Endothelial cell of umbilical vein (primary cell): ENCODE measurements at regions not wholly inside any gene's neighbourhood (a gene's known extent, or its start where the extent isn't known, plus 50 kb on each side); places are given as distances from the start of the nearest gene placed in this dataset.

Source experiments
- BruUV-seq: library from RNA; stranded (reverse); fragments of 400-500 nt; replicated peaks from 2 replicates; lab custom pipeline; 2021; lab: Mats Ljungman, UMichigan
- CTCF ChIA-PET: fragments of 300-600, 350-600 bp; sonication (Branson Sonifier 250); formaldehyde crosslinking; loops from one replicate; lab custom pipeline; 2021; ENCODE audit warnings: antibody characterized with exemption, inconsistent platforms; lab: Charles Lee
- POLR2A ChIA-PET: fragments of 300-600, 350-600 bp; sonication (Branson Sonifier 250); formaldehyde crosslinking; loops from one replicate; lab custom pipeline; 2021; ENCODE audit warnings: antibody characterized with exemption, inconsistent platforms; lab: Charles Lee
- DNase-seq: peaks from one replicate; pipeline ENCODE4 v3.0.0-alpha.2; 2011; ENCODE audit warnings: low read depth, low spot score
- FAIRE-seq: peaks from 2 replicates; lab custom pipeline; 2011; peaks lifted over from hg19 to GRCh38; lab: Jason Lieb, UNC
- H2AFZ ChIP-seq: 2 replicates; pipeline ENCODE4 v1.6.0; 2012; ENCODE audit warnings: low read depth, low read length, control low read depth, inconsistent platforms
- H3K27ac ChIP-seq: 2 replicates; pipeline ENCODE4 v1.5.1; 2011; ENCODE audit warnings: low read depth, mild to moderate bottlenecking, control low read depth, low read length, moderate library complexity; ENCODE audit not compliant: insufficient read depth
- H3K27me3 ChIP-seq, 2 experiments: 2 replicates each; pipeline versions ENCODE4 v1.6.0 to v1.6.1; 2011; ENCODE audit warnings: low read length in 2 of 2, mixed read lengths in 1 of 2; ENCODE audit not compliant: control insufficient read depth in 2 of 2, insufficient read depth in 2 of 2
- H3K36me3 ChIP-seq, 2 experiments: 2 replicates in 1 of 2; 3 replicates in 1 of 2; pipeline ENCODE4 v1.5.1; 2011; ENCODE audit warnings: low read length in 2 of 2, mild to moderate bottlenecking in 1 of 2, moderate library complexity in 1 of 2; ENCODE audit not compliant: control insufficient read depth in 2 of 2, insufficient read depth in 2 of 2; ENCODE audit errors: extremely low read depth in 1 of 2
- H3K4me1 ChIP-seq: 3 replicates; pipeline ENCODE4 v1.5.1; 2011; ENCODE audit warnings: mild to moderate bottlenecking, low read length; ENCODE audit not compliant: control insufficient read depth, insufficient read depth; ENCODE audit errors: extremely low read depth
- H3K4me2 ChIP-seq: 2 replicates; pipeline ENCODE4 v1.6.1; 2011; ENCODE audit warnings: low read length, control low read depth, mixed read lengths; ENCODE audit not compliant: insufficient read depth
- H3K4me3 ChIP-seq, 3 experiments: fragments of 200-600 bp in 1 of 3; sonication (generic), shearing (Covaris generic) in 1 of 3; replicated peaks in 1 of 3; 2 replicates each; pipeline ENCODE4 v1.5.1; 2011 to 2016; ENCODE audit warnings: control low read depth in 3 of 3, low read length in 3 of 3, mild to moderate bottlenecking in 2 of 3, inconsistent platforms in 1 of 3, low read depth in 1 of 3, moderate library complexity in 1 of 3; ENCODE audit not compliant: insufficient read depth in 1 of 3
- H3K79me2 ChIP-seq: 2 replicates; pipeline ENCODE4 v1.6.0; 2012; ENCODE audit warnings: low read length, inconsistent platforms; ENCODE audit not compliant: control insufficient read depth, insufficient read depth
- H3K9ac ChIP-seq: replicated peaks from 2 replicates; pipeline ENCODE3; 2011; ENCODE audit warnings: low read length, control low read depth; ENCODE audit not compliant: insufficient read depth; ENCODE audit errors: extremely low read depth
- H3K9me1 ChIP-seq: replicated peaks from 3 replicates; pipeline ENCODE4 v1.6.0; 2011; ENCODE audit warnings: mild to moderate bottlenecking, low read length; ENCODE audit not compliant: control insufficient read depth, insufficient read depth; ENCODE audit errors: extremely low read depth
- H3K9me3 ChIP-seq: replicated peaks from 2 replicates; pipeline ENCODE4 v1.5.1; 2012; ENCODE audit warnings: low read length, inconsistent platforms; ENCODE audit not compliant: control insufficient read depth, insufficient read depth
- H4K20me1 ChIP-seq: replicated peaks from 2 replicates; pipeline ENCODE3; 2011; ENCODE audit warnings: mild to moderate bottlenecking, low read length; ENCODE audit not compliant: control insufficient read depth, insufficient read depth; ENCODE audit errors: extremely low read depth
- CTCF ChIP-seq, 2 donors: IDR thresholded peaks; 1 replicate in 1 of 2; 2 replicates in 1 of 2; pipeline ENCODE4 v1.5.1; 2011; ENCODE audit warnings: low read length in 2 of 2, mild to moderate bottlenecking in 2 of 2, moderate library complexity in 2 of 2, control low read depth in 1 of 2, inconsistent platforms in 1 of 2, low read depth in 1 of 2; ENCODE audit not compliant: insufficient read depth in 1 of 2; ENCODE audit errors: extremely low read depth in 1 of 2
- EZH2 ChIP-seq: IDR thresholded peaks from 2 replicates; pipeline ENCODE4 v1.6.1; 2012; ENCODE audit warnings: borderline replicate concordance, low read depth, mild to moderate bottlenecking, moderate library complexity, low read length, inconsistent platforms; ENCODE audit not compliant: severe bottlenecking
- FOS ChIP-seq: IDR thresholded peaks from 2 replicates; pipeline ENCODE4 v1.6.1; 2011; ENCODE audit warnings: mild to moderate bottlenecking, low read length, moderate library complexity, borderline replicate concordance; ENCODE audit not compliant: insufficient read depth
- GATA2 ChIP-seq: IDR thresholded peaks from 2 replicates; pipeline ENCODE4 v1.7.0; 2011; ENCODE audit warnings: low read depth, mild to moderate bottlenecking, moderate library complexity, mixed read lengths, low read length; ENCODE audit not compliant: insufficient read length, insufficient read depth
- JUN ChIP-seq: IDR thresholded peaks from 2 replicates; pipeline ENCODE4 v1.6.1; 2011; ENCODE audit warnings: borderline replicate concordance, low read depth; ENCODE audit not compliant: insufficient read length, insufficient read depth
- MYC ChIP-seq: IDR thresholded peaks from one replicate; pipeline ENCODE4 v1.6.1; 2011; ENCODE audit warnings: mild to moderate bottlenecking, low read depth, low read length
- POLR2A ChIP-seq: IDR thresholded peaks from 2 replicates; pipeline ENCODE4 v1.6.1; 2012; ENCODE audit warnings: low read depth, mild to moderate bottlenecking, control low read depth, low read length
- POLR2AphosphoS5 ChIP-seq: IDR thresholded peaks from 2 replicates; pipeline ENCODE4 v1.6.1; 2012; ENCODE audit warnings: low read depth, mild to moderate bottlenecking, control low read depth, low read length, moderate library complexity; ENCODE audit not compliant: insufficient read depth
- dilution Hi-C: fragments of 300-500 bp; cut with MboI; formaldehyde crosslinking; loops from one replicate; pipeline ENCODE4 v1.15.0; 2019; ENCODE audit warnings: low sequenced_read_pairs; ENCODE audit not compliant: extremely low pct_ligation_motif_present
- intact Hi-C: fragments of 100-400 bp; cut with micrococcal nuclease; formaldehyde crosslinking; loops from one replicate; pipeline ENCODE4 v1.10.0; 2022
- TF ChIP-seq, protein P1 (sequence below): IDR thresholded peaks from 2 replicates; pipeline ENCODE4 v1.6.1; 2011; ENCODE audit not compliant: insufficient read depth, insufficient read length

GRCh38 chr5:57405984-57406383, 76.6 kb downstream of the ACTBL2 start:
- no peak for TF ChIP-seq MYC
- TF ChIP-seq CTCF (IDR thresholded peaks at IDR 0.05; ENCODE audit: extremely low read depth in 1 of 2, insufficient read depth in 1 of 2, low read depth in 1 of 2, low read length in 2 of 2) = no peak
- no peak for TF ChIP-seq POLR2A
- no peak for TF ChIP-seq GATA2
- TF ChIP-seq POLR2AphosphoS5 = no peak
- TF ChIP-seq EZH2 = no peak
- TF ChIP-seq JUN = no peak
- TF ChIP-seq, protein P1, sequence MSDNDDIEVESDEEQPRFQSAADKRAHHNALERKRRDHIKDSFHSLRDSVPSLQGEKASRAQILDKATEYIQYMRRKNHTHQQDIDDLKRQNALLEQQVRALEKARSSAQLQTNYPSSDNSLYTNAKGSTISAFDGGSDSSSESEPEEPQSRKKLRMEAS = no peak
- TF ChIP-seq FOS = no peak
- no peaks in the 10 kb centered on the region for H3K79me2 ChIP-seq
- no peak overlapping the region for H3K27ac ChIP-seq
- dilution Hi-C loops = no loop called here
- no peaks in the 10 kb centered on the region for H4K20me1 ChIP-seq
- FAIRE-seq (no peak), DNase-seq (no peak)
- no peak overlapping the region for H3K9ac ChIP-seq
- no peak overlapping the region for H3K4me2 ChIP-seq
- H2AFZ ChIP-seq = no peak overlapping the region
- H3K27me3 ChIP-seq = no peaks in the 10 kb centered on the region
- H3K36me3 ChIP-seq = no peaks in the 10 kb centered on the region
- ChIA-PET CTCF (no interaction called here), POLR2A (no interaction called here)
- H3K4me3 ChIP-seq = no peak overlapping the region
- H3K4me1 ChIP-seq = no peaks in the 10 kb centered on the region
- intact Hi-C loops = no loop called here
- H3K9me1 ChIP-seq = no peaks in the 10 kb centered on the region
- no peaks in the 10 kb centered on the region for H3K9me3 ChIP-seq
- no TSS peak for BruUV-seq
